Nephron progenitor cell (in vitro differentiated cells): ENCODE measurements at regions not wholly inside any gene's neighbourhood (a gene's known extent, or its start where the extent isn't known, plus 50 kb on each side); places are given as distances from the start of the nearest gene placed in this dataset.
A peak's percentile ranks its signal among the peaks of the same experiment; 100 is the strongest.

Experiments
- DNase-seq: peaks from one replicate; pipeline ENCODE4 v3.0.0; 2021
- H3K27ac Mint-ChIP-seq: 2 replicates; pipeline ENCODE4 v1.8.0; 2021; ENCODE audit warnings: mild to moderate bottlenecking, moderate library complexity, mixed read lengths
- H3K27me3 Mint-ChIP-seq: 2 replicates; pipeline ENCODE4 v1.8.0; 2021; ENCODE audit warnings: mild to moderate bottlenecking, low read depth, mixed read lengths; ENCODE audit not compliant: poor library complexity
- H3K36me3 Mint-ChIP-seq: 2 replicates; pipeline ENCODE4 v1.8.0; 2021; ENCODE audit warnings: low read depth, mixed read lengths
- H3K4me1 Mint-ChIP-seq: 2 replicates; pipeline ENCODE4 v1.8.0; 2021; ENCODE audit warnings: mixed read lengths
- H3K4me3 Mint-ChIP-seq: 2 replicates; pipeline ENCODE4 v1.8.0; 2021; ENCODE audit warnings: mild to moderate bottlenecking, moderate library complexity, mixed read lengths
- H3K9me3 Mint-ChIP-seq: 2 replicates; pipeline ENCODE4 v1.8.0; 2021; ENCODE audit warnings: mild to moderate bottlenecking, moderate library complexity, mixed read lengths
- CTCF ChIP-seq: fragments of 200-600 bp; sonication (generic); IDR thresholded peaks from 2 replicates; pipeline ENCODE4 v1.5.0; 2021; ENCODE audit warnings: antibody characterized with exemption

- no peak for DNase-seq
- Mint-ChIP-seq H3K27ac (no peak overlapping the region), H3K4me3 (no peak overlapping the region), H3K9me3 (no peaks in the 10 kb centered on the region), H3K36me3 (no peaks in the 10 kb centered on the region), H3K4me1 (peaks cover 41% of the 10 kb centered on the region), H3K27me3 (peaks cover 4% of the 10 kb centered on the region)
- no peak for TF ChIP-seq CTCF
These were observed 250.9 kb downstream of the BCL11A start for GRCh38 chr2:60302377-60303126.

- DNase-seq, result no peak
- Mint-ChIP-seq H3K27me3 (peaks cover 7% of the 10 kb centered on the region), H3K4me3 (no peak overlapping the region), H3K36me3 (no peaks in the 10 kb centered on the region), H3K27ac (no peak overlapping the region), H3K4me1 (peaks cover 35% of the 10 kb centered on the region), H3K9me3 (no peaks in the 10 kb centered on the region)
- no peak for TF ChIP-seq CTCF
These were observed 251.7 kb downstream of the BCL11A start for GRCh38 chr2:60301726-60302125.

- Mint-ChIP-seq H3K9me3 (peaks cover 6% of the 10 kb centered on the region), H3K27me3 (peaks cover 5% of the 10 kb centered on the region), H3K4me1 (peaks cover 32% of the 10 kb centered on the region), H3K4me3 (no peak overlapping the region), H3K36me3 (no peaks in the 10 kb centered on the region), H3K27ac (no peak overlapping the region)
- no peak for TF ChIP-seq CTCF
- no peak for DNase-seq
These were observed 254.3 kb downstream of the BCL11A start for GRCh38 chr2:60299179-60299578.

- no peak for TF ChIP-seq CTCF
- H3K9me3 Mint-ChIP-seq, result peaks cover 12% of the 10 kb centered on the region
- no peak for DNase-seq
- H3K27ac Mint-ChIP-seq, result no peak overlapping the region
- H3K4me1 Mint-ChIP-seq, result peaks cover 35% of the 10 kb centered on the region
- peaks cover 3% of the 10 kb centered on the region for H3K27me3 Mint-ChIP-seq
- H3K4me3 Mint-ChIP-seq, result peak overlapping the region; percentile 56
- no peaks in the 10 kb centered on the region for H3K36me3 Mint-ChIP-seq
These were observed 255.3 kb downstream of the BCL11A start for GRCh38 chr2:60298006-60298696.

- H3K9me3 Mint-ChIP-seq, result peaks cover 19% of the 10 kb centered on the region
- peak; percentile 57 for DNase-seq
- H3K27ac Mint-ChIP-seq, result no peak overlapping the region
- H3K27me3 Mint-ChIP-seq, result peaks cover 3% of the 10 kb centered on the region
- H3K4me1 Mint-ChIP-seq, result peaks cover 35% of the 10 kb centered on the region
- H3K4me3 Mint-ChIP-seq, result no peak overlapping the region
- no peaks in the 10 kb centered on the region for H3K36me3 Mint-ChIP-seq
- no peak for TF ChIP-seq CTCF
These were observed 256.0 kb downstream of the BCL11A start for GRCh38 chr2:60297296-60298005.
